Suprapubic skin (tissue), 4 donors: ENCODE measurements at regions not wholly inside any gene's neighbourhood (a gene's known extent, or its start where the extent isn't known, plus 50 kb on each side); places are given as distances from the start of the nearest gene placed in this dataset.
A peak's percentile ranks its signal among the peaks of the same experiment; 100 is the strongest.
"Not testable (repeated sequence)": the region's sequence is repeated elsewhere in the genome, so short reads cannot be mapped to it uniquely, and the experiment has no call there.

Source experiments
- DNase-seq, 2 donors: peaks; one replicate each; pipeline ENCODE4 v3.0.0-alpha.2; 2019; ENCODE audit warnings: low spot score in 2 of 2
- H3K27ac ChIP-seq: fragments of 200-600 bp; sonication (generic); one replicate; pipeline ENCODE4 v1.5.1; 2019
- H3K27me3 ChIP-seq: fragments of 200-600 bp; sonication (generic); one replicate; pipeline ENCODE4 v1.5.1; 2019
- H3K36me3 ChIP-seq: fragments of 200-600 bp; sonication (generic); one replicate; pipeline ENCODE4 v1.5.1; 2019
- H3K4me1 ChIP-seq: fragments of 200-600 bp; sonication (generic); one replicate; pipeline ENCODE4 v1.5.1; 2019
- H3K4me3 ChIP-seq: fragments of 200-600 bp; sonication (generic); one replicate; pipeline ENCODE4 v1.5.1; 2019; ENCODE audit warnings: mild to moderate bottlenecking
- H3K9me3 ChIP-seq: fragments of 200-600 bp; sonication (generic); one replicate; pipeline ENCODE4 v1.5.1; 2019
- EP300 ChIP-seq: sonication (generic); formaldehyde crosslinking; IDR thresholded peaks from one replicate; pipeline ENCODE4 v1.6.1; 2017; ENCODE audit warnings: antibody characterized with exemption
- POLR2A ChIP-seq, 2 donors: fragments of 450-650 bp; IDR thresholded peaks; one replicate each; pipeline ENCODE4 v1.6.1; 2017; ENCODE audit warnings: antibody characterized with exemption in 2 of 2, mild to moderate bottlenecking in 2 of 2, moderate library complexity in 2 of 2
- POLR2AphosphoS5 ChIP-seq, 3 donors: sonication (generic); formaldehyde crosslinking; IDR thresholded peaks; one replicate each; pipeline ENCODE4 v1.6.1; 2017; ENCODE audit warnings: antibody characterized with exemption in 3 of 3
- WGBS: methylation state at CpG from one replicate; pipeline ENCODE4 v1.1.5; 2018; 5-methylcytosine and 5-hydroxymethylcytosine counted together
- TF ChIP-seq, protein P1 (sequence below), 2 donors: fragments of 200-600 bp in 1 of 2; fragments of 450-650 bp in 1 of 2; sonication (generic) in 1 of 2; IDR thresholded peaks; one replicate each; pipeline ENCODE4 v1.5.1; 2016 to 2019; ENCODE audit warnings: antibody characterized with exemption in 2 of 2, mild to moderate bottlenecking in 1 of 2, moderate library complexity in 1 of 2

DNA sequence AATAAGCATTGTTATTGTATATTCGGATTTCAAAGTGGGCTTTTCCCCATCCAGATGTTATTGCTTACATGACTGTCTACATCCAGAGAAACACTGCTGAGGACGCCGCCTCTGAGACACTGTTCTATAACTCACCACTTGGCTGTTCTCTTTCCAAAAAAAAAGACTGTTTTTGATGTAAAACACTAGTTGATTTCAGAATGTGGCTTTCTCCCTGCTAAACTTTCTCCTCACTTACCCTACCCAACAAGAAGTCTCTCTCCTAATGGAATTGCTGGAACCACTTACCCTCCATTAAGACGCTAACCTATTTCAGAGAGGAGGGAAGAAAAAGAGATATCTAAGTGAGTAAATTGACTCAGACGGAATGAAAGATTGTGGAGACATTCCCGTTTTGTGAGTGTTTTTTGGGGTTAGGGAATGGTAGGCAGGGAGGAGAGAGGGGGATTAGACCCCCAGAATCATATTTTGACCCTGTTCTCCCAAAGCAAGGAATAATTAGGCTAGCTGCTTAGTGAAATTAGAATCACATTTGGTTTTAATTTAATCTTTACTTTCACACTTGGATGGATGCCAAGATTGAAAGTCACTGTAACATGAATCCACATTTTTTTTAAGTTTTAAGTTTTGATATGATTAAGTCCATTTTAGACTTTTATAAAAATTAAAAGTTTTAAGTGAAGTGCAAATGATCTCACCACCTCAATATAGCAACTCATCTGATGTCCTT lies 174.9 kb downstream of the CHIC2 start:
- no peak overlapping the region for H3K27ac ChIP-seq
- no peaks in the 10 kb centered on the region for H3K4me1 ChIP-seq
- TF ChIP-seq, protein P1, sequence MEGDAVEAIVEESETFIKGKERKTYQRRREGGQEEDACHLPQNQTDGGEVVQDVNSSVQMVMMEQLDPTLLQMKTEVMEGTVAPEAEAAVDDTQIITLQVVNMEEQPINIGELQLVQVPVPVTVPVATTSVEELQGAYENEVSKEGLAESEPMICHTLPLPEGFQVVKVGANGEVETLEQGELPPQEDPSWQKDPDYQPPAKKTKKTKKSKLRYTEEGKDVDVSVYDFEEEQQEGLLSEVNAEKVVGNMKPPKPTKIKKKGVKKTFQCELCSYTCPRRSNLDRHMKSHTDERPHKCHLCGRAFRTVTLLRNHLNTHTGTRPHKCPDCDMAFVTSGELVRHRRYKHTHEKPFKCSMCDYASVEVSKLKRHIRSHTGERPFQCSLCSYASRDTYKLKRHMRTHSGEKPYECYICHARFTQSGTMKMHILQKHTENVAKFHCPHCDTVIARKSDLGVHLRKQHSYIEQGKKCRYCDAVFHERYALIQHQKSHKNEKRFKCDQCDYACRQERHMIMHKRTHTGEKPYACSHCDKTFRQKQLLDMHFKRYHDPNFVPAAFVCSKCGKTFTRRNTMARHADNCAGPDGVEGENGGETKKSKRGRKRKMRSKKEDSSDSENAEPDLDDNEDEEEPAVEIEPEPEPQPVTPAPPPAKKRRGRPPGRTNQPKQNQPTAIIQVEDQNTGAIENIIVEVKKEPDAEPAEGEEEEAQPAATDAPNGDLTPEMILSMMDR (IDR thresholded peaks at IDR 0.05): no peak
- TF ChIP-seq POLR2A (IDR thresholded peaks at IDR 0.05) (no peak), EP300 (no peak), POLR2AphosphoS5 (IDR thresholded peaks at IDR 0.05) (no peak)
- no peaks in the 10 kb centered on the region for H3K27me3 ChIP-seq
- H3K36me3 ChIP-seq: no peaks in the 10 kb centered on the region
- H3K9me3 ChIP-seq: no peaks in the 10 kb centered on the region
- DNase-seq: no peak
- WGBS: 60% methylated on average over 6 of the region's 6 CpGs
- H3K4me3 ChIP-seq: no peak overlapping the region

DNA sequence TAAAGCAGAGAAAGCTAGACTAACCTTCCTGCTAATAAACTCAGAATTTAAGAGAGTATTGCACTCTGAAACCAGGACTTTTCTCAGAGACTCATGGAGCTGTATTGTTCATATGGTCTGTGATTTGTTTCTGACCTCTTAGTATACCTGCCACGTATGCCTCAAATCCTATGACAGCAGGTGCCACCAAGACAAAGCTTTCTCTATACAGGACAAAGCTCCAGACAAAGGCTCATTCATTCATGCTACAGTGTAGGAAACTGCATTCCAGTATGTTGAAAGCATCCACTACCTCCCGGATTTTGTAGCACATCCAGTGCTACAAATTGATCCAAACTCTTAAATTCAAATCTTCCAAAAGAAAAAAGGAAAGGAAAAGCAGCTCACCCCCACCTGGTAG lies 178.3 kb downstream of the CHIC2 start:
- H3K4me3 ChIP-seq: no peak overlapping the region
- 44% methylated on average over 2 of the region's 2 CpGs for WGBS
- no peak for DNase-seq
- no peaks in the 10 kb centered on the region for H3K36me3 ChIP-seq
- no peaks in the 10 kb centered on the region for H3K9me3 ChIP-seq
- no peaks in the 10 kb centered on the region for H3K4me1 ChIP-seq
- H3K27ac ChIP-seq: peak overlapping the region; percentile 31
- no peaks in the 10 kb centered on the region for H3K27me3 ChIP-seq
- TF ChIP-seq, protein P1 (IDR thresholded peaks at IDR 0.05): no peak
- no peak for TF ChIP-seq POLR2A (IDR thresholded peaks at IDR 0.05)
- TF ChIP-seq EP300: no peak
- no peak for TF ChIP-seq POLR2AphosphoS5 (IDR thresholded peaks at IDR 0.05)

- H3K4me3 ChIP-seq: no peak overlapping the region
- H3K4me1 ChIP-seq: no peaks in the 10 kb centered on the region
- no peaks in the 10 kb centered on the region for H3K36me3 ChIP-seq
- peak overlapping the region; percentile 31 for H3K27ac ChIP-seq
- 46% methylated on average over 2 of the region's 2 CpGs for WGBS
- DNase-seq: no peak
- no peaks in the 10 kb centered on the region for H3K9me3 ChIP-seq
- H3K27me3 ChIP-seq: no peaks in the 10 kb centered on the region
- TF ChIP-seq EP300 (no peak), POLR2AphosphoS5 (IDR thresholded peaks at IDR 0.05) (no peak), POLR2A (IDR thresholded peaks at IDR 0.05) (no peak)
- TF ChIP-seq, protein P1 (IDR thresholded peaks at IDR 0.05): no peak
These were observed 178.7 kb downstream of the CHIC2 start for GRCh38 chr4:53885668-53886067.

DNA sequence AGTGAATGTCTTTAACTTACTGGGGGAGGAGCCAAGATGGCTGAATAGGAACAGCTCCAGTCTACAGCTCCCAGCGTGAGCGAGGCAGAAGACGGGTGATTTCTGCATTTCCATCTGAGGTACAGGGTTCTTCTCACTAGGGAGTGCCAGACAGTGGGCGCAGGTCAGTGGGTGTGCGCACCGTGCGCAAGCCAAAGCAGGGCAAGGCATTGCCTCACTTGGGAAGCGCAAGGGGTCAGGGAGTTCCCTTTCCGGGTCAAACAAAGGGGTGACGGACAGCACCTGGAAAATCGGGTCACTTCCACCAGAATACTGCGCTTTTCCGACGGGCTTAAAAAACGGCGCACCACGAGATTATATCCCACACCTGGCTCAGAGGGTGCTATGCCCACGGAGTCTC lies 187.3 kb downstream of the CHIC2 start:
- not testable (repeated sequence) for H3K27ac ChIP-seq, H3K36me3 ChIP-seq, H3K27me3 ChIP-seq, H3K9me3 ChIP-seq, H3K4me1 ChIP-seq, DNase-seq, H3K4me3 ChIP-seq
- 96% methylated on average over 4 of the region's 18 CpGs for WGBS

DNA sequence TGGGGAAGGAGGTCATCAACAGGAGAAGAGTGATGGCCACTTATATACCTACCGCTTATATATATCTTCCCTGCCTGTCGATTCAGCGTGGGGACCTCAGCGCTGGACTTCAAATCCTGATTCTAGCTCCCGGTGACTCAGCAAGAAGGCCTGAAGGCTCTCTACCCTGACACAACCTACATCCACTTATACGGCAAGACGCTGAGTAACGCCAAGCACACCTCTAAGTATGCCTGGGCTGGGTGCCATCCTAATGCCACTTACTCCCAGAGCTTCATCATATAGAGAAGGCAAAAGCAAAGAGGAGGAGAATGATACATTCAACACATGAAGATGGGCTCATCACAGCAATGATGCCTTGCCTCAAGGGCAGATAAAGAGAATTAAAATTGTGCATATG lies 198.3 kb downstream of the CHIC2 start:
- Histone ChIP-seq H3K4me3 (no peak overlapping the region), H3K27me3 (no peaks in the 10 kb centered on the region), H3K27ac (no peak overlapping the region), H3K4me1 (peaks cover 5% of the 10 kb centered on the region), H3K36me3 (no peaks in the 10 kb centered on the region), H3K9me3 (no peaks in the 10 kb centered on the region)
- TF ChIP-seq, protein P1 (IDR thresholded peaks at IDR 0.05): no peak
- TF ChIP-seq EP300 (no peak), POLR2A (IDR thresholded peaks at IDR 0.05) (no peak), POLR2AphosphoS5 (IDR thresholded peaks at IDR 0.05) (no peak)
- 93% methylated on average over 8 of the region's 8 CpGs for WGBS
- DNase-seq: no peak

GRCh38 chr4:53865054-53865453 lies 199.4 kb downstream of the CHIC2 start:
- TF ChIP-seq EP300 (no peak), POLR2A (IDR thresholded peaks at IDR 0.05) (no peak), POLR2AphosphoS5 (IDR thresholded peaks at IDR 0.05) (no peak)
- TF ChIP-seq, protein P1 (IDR thresholded peaks at IDR 0.05): no peak
- no peak overlapping the region for H3K4me3 ChIP-seq
- H3K27ac ChIP-seq: no peak overlapping the region
- H3K9me3 ChIP-seq: no peaks in the 10 kb centered on the region
- peaks cover 5% of the 10 kb centered on the region for H3K4me1 ChIP-seq
- DNase-seq: no peak
- WGBS: 81% methylated on average over 5 of the region's 5 CpGs
- no peaks in the 10 kb centered on the region for H3K27me3 ChIP-seq
- H3K36me3 ChIP-seq: no peaks in the 10 kb centered on the region
